ENCODE measurements at regions not wholly inside any gene's neighbourhood (a gene's known extent, or its start where the extent isn't known, plus 50 kb on each side); places are given as distances from the start of the nearest gene placed in this dataset.

DNA sequence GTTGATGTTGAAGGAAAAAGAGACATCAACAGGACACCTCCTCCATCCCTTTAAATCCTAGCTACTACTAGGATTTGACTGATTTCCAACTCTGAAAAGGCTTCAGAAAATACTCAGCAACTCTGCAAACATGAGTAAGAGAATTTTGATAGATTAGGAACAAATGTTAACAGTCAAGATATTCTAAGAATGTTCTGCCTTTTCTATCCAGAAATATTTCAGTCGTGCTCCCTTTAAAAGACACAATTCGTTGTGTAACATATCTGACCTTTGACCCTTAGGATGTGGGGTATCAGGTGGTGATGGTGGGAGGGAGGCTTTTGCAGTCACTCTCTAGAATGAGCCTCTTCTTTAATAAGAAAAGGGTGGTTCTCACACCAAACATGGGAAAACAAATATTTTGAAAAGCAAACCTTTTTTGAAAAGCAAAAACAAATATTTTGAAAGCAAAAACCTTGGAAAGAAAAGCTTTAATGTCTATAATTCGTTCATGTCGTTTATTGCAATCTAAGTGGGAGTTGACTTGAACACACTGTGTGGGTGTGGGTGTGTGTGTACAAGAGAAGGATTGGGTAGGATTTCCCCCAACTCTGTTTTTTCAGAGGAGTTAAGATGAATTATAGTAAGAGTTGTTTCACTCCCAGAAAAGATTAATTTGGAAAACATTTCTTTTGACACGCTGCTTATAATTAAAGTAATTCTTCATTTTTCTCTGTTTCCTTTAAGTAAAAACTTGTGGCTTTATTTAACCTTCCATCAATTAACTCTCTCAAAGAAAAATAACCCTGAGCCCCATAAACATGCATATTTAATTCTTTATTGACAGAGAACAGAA, 152.8 kb downstream of the TMEM167A start:
- TF ChIP-seq, protein P1, sequence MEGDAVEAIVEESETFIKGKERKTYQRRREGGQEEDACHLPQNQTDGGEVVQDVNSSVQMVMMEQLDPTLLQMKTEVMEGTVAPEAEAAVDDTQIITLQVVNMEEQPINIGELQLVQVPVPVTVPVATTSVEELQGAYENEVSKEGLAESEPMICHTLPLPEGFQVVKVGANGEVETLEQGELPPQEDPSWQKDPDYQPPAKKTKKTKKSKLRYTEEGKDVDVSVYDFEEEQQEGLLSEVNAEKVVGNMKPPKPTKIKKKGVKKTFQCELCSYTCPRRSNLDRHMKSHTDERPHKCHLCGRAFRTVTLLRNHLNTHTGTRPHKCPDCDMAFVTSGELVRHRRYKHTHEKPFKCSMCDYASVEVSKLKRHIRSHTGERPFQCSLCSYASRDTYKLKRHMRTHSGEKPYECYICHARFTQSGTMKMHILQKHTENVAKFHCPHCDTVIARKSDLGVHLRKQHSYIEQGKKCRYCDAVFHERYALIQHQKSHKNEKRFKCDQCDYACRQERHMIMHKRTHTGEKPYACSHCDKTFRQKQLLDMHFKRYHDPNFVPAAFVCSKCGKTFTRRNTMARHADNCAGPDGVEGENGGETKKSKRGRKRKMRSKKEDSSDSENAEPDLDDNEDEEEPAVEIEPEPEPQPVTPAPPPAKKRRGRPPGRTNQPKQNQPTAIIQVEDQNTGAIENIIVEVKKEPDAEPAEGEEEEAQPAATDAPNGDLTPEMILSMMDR (IDR thresholded peaks at IDR 0.05; ENCODE audit: low read depth, low read length, missing control alignments) = no peak
- no peak for DNase-seq (ENCODE audit: low read depth)
- no peak overlapping the region for H3K4me3 ChIP-seq (ENCODE audit: low read depth, low read length)

DNA sequence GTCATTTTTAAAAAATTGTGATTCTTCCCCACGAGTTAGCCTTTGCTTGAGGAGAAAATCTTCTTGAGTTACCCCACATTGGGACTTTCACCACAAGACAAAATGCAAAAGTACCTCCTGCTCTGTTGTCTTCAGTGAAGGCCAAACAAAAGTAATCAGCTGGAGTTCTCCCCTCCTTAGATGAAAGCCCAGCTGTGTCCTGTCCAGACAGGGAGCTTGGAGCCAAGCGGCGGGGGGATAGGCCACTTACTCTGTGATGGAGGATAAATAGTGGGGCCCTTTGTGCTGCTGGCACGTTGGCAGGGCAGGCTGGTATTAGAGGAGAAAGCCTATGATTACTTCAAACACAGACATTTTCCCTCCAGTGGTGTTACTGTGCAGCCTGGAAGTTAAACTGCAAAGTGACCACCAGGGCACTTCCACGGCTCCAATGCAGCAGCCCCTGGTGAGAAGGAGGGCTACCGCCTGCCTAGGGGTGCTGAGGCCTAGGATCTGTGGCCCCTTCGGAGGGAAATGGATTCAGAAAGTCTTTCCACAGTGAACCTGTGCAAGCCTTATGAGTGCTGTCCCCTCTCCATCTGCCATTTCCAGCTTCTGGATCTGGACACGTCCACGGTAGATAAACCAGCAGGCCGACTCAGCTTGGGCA, 155.0 kb downstream of the TMEM167A start:
- TF ChIP-seq, protein P1 (IDR thresholded peaks at IDR 0.05; ENCODE audit: low read depth, low read length, missing control alignments) = no peak
- no peak overlapping the region for H3K4me3 ChIP-seq (ENCODE audit: low read depth, low read length)
- no peak for DNase-seq (ENCODE audit: low read depth)

DNA sequence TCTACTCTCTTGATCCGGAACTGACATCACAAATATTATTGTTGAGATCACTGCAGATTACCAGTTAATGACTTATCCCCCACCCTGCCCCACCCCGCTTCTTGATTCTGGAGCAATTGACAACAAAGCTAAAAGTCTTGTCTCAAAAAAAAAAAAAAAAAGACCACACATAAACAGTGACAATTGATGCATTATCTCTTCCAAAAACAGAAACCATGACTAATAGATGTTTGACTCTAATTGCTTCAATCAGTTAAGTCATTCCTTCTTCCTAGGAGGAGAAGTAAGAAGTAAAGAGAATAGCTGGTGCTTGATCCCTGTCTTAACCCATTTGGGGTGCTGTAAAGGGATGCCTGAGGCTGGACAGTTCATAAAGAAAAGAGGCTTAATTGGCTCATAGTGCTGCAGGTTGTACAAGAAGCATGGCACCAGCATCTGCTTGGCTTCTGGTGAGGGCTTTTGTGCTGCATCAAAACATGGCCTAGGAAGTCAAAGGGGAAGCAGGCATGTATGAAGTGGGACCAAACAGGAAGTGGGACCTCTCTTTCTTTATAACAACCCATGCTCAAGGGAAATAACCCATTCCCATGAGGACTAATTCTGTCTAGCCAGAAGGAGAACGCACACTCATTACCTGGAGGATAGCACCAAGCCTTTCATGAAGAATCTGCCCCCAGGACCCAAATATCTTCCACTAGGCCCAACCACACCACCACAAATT, 158.7 kb downstream of the TMEM167A start:
- DNase-seq (ENCODE audit: low read depth) = no peak
- no peak overlapping the region for H3K4me3 ChIP-seq (ENCODE audit: low read depth, low read length)
- TF ChIP-seq, protein P1 (IDR thresholded peaks at IDR 0.05; ENCODE audit: low read depth, low read length, missing control alignments) = no peak

DNA sequence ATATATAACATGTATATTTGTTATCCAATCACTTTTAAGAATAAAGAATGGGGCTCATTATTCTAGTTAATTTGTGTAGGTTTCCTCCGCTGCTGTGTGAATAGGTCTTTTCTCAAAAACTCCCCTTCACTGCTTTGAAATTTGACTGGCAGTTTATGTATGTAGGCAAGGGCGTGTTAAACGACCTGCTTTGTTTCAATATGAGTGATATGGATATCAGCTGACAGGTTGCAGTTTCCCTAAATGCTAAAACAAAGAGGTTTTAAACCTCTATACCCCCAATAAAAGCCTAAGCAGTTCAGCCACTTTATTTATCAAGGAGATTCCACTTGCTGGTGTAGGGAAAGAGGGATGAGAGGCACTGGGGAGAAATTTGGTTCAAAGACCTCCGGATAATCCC, 159.6 kb downstream of the TMEM167A start:
- H3K4me3 ChIP-seq (ENCODE audit: low read depth, low read length) = no peak overlapping the region
- TF ChIP-seq, protein P1 (IDR thresholded peaks at IDR 0.05; ENCODE audit: low read depth, low read length, missing control alignments) = no peak
- no peak for DNase-seq (ENCODE audit: low read depth)

DNA sequence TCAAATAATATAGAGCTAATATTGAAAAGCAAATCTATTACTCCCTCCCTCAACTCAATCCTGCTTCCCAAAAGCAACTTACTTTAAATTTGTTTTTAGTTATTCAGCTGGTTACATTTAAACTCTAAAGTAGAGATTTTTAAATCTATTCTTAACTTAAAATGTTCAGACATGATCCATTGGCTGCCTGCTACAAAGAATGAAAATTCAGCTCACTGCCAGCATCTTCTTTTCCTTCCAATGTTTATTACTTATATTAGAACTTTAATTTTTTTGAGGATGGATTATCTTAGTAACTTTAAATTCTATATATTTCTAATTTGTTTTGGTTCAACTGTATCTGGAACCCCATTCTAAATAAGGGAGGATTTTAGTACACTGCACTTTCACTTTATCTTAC, 163.2 kb downstream of the TMEM167A start:
- no peak for DNase-seq (ENCODE audit: low read depth)
- TF ChIP-seq, protein P1 (IDR thresholded peaks at IDR 0.05; ENCODE audit: low read depth, low read length, missing control alignments) = no peak
- no peak overlapping the region for H3K4me3 ChIP-seq (ENCODE audit: low read depth, low read length)

DNA sequence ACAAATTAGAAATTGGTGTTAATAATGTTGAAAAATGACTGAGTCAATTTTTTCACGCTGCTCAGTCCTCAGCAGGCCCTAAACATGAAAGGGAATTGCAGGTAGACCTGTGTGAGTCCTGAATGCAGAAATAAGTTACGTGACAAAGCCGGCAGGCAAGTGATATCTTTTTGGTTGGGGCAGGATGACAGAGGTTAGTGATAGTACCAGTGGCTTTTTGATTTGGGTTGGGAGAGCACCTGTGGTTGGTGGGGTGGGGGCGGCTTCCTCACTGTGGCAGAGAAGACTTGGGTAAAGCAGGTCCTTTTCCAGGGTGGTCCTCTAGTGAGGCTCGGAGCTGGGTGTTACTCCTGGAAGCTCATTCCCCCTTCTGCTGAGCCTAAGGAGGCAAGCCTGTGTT, 164.7 kb downstream of the TMEM167A start:
- DNase-seq (ENCODE audit: low read depth) = no peak
- TF ChIP-seq, protein P1 (IDR thresholded peaks at IDR 0.05; ENCODE audit: low read depth, low read length, missing control alignments) = no peak
- H3K4me3 ChIP-seq (ENCODE audit: low read depth, low read length) = no peak overlapping the region

Measured in GM12864 (cell line).